ENCODE measurements at regions not wholly inside any gene's neighbourhood (a gene's known extent, or its start where the extent isn't known, plus 50 kb on each side); places are given as distances from the start of the nearest gene placed in this dataset.
"Not testable (repeated sequence)": the region's sequence is repeated elsewhere in the genome, so short reads cannot be mapped to it uniquely, and the experiment has no call there.

DNA sequence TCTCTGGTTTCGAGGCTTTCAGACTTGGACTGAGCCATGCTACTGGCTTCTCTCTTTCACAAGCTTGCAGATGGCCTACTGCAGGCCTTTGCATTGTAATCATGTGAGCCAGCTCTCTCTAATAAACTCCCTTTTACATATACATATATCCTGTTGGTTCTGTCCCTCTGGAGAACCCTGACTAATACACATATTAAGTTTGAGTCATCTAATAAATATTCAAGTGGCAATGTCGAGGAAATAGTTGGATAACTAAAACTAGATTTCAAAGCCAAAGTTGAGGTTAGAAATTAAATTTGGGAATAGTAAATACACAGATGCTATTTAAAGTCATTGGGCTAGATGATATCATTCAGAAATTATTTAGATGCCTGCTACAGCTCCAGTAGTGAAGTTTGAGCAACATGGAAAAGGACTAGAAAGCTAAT, 1343.4 kb downstream of the GRIK2 start:
- Mint-ChIP-seq H3K27ac (no peak overlapping the region), H3K36me3 (no peaks in the 10 kb centered on the region), H3K27me3 (no peaks in the 10 kb centered on the region), H3K9me3 (no peaks in the 10 kb centered on the region), H3K4me3 (no peak overlapping the region), H3K4me1 (no peaks in the 10 kb centered on the region)
- no peak for DNase-seq

DNA sequence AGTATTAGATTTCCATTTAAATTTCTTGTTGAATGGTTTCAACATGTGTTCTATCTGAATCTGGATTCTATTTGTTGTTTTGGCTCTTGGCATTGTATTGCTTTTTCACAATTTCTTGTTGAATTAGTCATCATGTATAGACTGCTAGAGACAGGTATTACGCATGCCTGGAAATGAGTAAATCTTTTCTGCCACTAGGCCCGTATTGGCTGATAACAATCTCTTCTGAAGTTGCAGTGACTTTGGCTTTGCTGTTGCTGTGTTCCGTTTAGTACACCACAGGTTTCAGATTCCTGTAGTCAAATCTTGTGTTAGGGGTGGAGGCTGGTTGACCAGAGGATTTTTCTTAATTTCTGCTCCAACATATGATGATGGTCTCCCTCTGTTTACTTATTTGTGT, 1339.4 kb downstream of the GRIK2 start:
- Mint-ChIP-seq H3K27me3 (no peaks in the 10 kb centered on the region), H3K9me3 (peaks cover 4% of the 10 kb centered on the region), H3K4me1 (no peaks in the 10 kb centered on the region), H3K27ac (no peak overlapping the region), H3K36me3 (no peaks in the 10 kb centered on the region), H3K4me3 (no peak overlapping the region)
- no peak for DNase-seq

DNA sequence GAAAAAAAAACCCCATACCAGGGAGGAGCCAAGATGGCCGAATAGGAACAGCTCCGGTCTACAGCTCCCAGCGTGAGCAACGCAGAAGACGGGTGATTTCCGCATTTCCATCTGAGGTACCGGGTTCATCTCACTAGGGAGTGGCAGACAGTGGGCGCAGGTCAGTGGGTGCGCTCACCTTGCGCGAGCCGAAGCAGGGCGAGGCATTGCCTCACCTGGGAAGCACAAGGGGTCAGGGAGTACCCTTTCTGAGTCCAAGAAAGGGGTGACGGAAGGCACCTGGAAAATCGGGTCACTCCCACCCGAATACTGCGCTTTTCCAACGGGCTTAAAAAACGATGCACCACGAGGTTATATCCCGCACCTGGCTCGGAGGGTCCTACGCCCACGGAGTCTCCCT, 1328.6 kb downstream of the GRIK2 start:
- not testable (repeated sequence) for H3K4me3 Mint-ChIP-seq, H3K27me3 Mint-ChIP-seq, DNase-seq, H3K27ac Mint-ChIP-seq, H3K36me3 Mint-ChIP-seq, H3K4me1 Mint-ChIP-seq, H3K9me3 Mint-ChIP-seq

DNA sequence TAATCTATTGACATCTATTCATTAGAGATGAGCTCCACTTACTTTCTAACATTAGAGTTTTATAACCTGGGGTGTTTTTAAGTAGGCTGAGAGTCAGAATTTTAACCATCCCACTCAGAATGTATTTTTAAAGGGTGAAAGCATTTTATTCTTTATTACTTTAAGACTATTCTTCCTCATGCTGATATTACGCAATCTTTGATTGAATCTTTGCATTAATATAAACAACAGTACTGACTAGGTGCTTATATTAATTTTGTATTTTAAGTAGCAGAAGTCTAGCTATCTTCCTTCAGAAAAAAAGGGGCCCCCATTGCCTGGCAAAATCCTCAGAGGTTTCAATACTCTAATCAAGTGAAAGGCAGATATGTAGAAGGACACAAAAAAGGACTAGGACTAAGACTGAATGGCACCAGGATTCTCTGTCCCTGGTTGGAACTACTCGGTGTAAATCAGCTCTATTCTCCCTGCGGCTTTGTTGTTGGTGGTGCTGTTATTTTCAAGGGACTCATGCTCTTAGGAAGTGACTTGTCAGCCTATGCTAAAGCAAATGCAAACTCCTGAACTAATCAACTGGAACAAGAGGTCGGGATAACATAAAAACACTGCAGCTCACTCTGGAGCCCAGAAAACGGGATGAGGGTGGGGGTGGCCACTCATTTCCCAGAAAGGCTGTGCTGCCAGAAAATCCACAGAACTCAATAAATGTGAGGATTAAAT, 1324.4 kb downstream of the GRIK2 start:
- Mint-ChIP-seq H3K4me1 (no peaks in the 10 kb centered on the region), H3K36me3 (no peaks in the 10 kb centered on the region), H3K27ac (no peak overlapping the region), H3K9me3 (no peaks in the 10 kb centered on the region), H3K27me3 (no peaks in the 10 kb centered on the region), H3K4me3 (no peak overlapping the region)
- DNase-seq: no peak

DNA sequence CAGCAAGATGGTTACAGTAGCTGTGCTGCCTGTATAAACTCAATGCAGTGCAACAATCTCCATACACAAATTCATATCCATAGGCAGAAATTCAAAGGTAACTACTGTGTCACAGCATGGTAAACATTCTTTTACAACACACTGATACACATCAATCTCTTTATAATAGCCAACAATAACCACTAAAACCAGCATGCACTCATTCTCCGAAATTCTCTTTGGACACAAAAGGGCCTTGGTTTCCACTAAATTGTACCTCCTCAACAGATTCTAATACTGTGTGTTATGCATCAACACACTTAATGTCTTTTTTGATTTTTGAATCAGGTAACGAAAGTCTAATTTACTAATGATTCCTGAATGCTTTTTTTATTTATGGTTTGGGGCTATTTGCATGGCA, 1323.7 kb downstream of the GRIK2 start:
- H3K27ac Mint-ChIP-seq: no peak overlapping the region

DNA sequence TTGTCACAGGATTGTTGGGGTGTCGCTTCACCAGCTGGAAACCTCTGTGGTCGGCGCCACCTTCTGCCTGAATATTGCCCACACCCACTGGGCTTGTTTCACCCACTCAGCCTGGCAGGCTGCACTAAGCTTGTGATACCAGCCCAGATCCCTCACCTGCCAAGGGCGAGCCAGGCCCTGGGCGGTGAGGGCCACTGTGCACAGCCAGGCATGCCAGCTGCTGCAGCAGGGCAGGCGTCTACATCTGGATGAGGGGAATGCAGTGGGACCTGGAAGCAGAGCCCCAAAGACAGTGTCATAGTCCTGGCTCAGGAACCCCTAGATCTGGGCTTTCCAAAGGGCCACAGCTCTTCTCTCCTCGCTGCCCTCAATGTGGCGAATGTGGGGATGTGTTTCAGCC, 1307.5 kb downstream of the GRIK2 start:
- H3K4me3 Mint-ChIP-seq: no peak overlapping the region
- H3K4me1 Mint-ChIP-seq: no peaks in the 10 kb centered on the region
- no peak for DNase-seq
- no peaks in the 10 kb centered on the region for H3K27me3 Mint-ChIP-seq
- H3K36me3 Mint-ChIP-seq: no peaks in the 10 kb centered on the region
- H3K27ac Mint-ChIP-seq: no peak overlapping the region
- H3K9me3 Mint-ChIP-seq: no peaks in the 10 kb centered on the region

More for the DNA sequence above, 1323.7 kb downstream of the GRIK2 start:
- no peaks in the 10 kb centered on the region for H3K9me3 Mint-ChIP-seq
- no peak for DNase-seq
- H3K4me3 Mint-ChIP-seq: no peak overlapping the region
- no peaks in the 10 kb centered on the region for H3K36me3 Mint-ChIP-seq
- H3K27me3 Mint-ChIP-seq: no peaks in the 10 kb centered on the region
- no peaks in the 10 kb centered on the region for H3K4me1 Mint-ChIP-seq

DNA sequence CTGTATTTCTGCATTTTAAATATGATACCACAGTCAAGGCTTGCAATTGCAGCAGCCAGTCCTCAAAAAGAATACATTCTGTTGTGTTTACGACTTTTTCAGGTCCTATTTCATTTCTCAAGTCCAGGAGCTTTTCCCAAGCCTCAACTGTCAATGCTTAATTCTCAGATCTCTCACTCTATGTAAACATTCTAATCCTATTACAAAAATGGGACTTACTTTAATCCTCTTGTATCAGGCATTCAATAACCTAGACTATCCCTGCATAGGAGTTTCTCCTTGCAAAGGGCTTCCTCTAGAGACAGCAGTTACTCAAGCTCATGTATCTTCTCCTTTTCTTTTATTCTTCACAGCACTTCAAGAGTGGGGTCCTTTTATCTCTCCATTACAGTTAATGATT, 1293.0 kb downstream of the GRIK2 start:
- H3K27me3 Mint-ChIP-seq: no peaks in the 10 kb centered on the region
- H3K9me3 Mint-ChIP-seq: peaks cover 3% of the 10 kb centered on the region
- DNase-seq: no peak
- H3K4me3 Mint-ChIP-seq: no peak overlapping the region
- no peak overlapping the region for H3K27ac Mint-ChIP-seq
- H3K4me1 Mint-ChIP-seq: no peaks in the 10 kb centered on the region
- no peaks in the 10 kb centered on the region for H3K36me3 Mint-ChIP-seq

DNA sequence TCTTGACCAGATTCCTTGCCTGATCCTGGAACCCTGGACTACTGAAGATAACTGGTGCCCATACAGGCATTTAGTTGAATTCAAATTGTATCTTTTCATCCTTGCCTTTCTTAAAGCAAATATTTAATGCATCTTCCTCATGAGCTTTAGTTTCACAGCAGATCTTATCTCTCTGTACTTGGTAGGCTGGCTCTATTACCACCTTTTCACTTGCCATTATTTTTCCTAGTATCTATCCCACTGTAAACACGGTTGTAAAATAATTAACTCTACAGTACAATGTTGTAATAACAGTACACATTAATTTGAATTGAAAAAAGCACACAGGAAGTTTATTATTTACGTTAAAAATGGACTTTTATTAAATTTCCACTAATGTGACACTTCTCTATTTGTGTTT, 1286.9 kb downstream of the GRIK2 start:
- H3K9me3 Mint-ChIP-seq: no peaks in the 10 kb centered on the region
- no peak for DNase-seq
- H3K27me3 Mint-ChIP-seq: no peaks in the 10 kb centered on the region
- no peaks in the 10 kb centered on the region for H3K36me3 Mint-ChIP-seq
- no peak overlapping the region for H3K27ac Mint-ChIP-seq
- H3K4me1 Mint-ChIP-seq: no peaks in the 10 kb centered on the region
- H3K4me3 Mint-ChIP-seq: no peak overlapping the region

DNA sequence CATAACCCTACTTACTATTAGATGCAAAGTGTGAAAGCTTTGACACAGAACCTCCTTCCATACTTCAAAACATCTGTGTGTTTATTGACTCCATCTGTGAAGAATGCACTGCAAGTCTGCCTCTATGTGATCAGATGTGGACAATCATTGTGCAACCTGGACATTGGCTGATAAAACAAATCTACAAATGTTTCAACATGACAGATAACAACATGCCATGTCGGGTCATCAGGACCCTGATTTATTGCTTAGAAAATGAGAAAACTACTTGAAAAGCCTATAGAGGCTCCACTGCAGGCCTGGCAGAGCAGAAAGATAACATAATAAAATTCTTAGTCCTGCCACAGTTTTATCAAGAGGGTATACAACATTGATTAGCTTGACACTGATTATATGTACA, 1286.4 kb downstream of the GRIK2 start:
- H3K9me3 Mint-ChIP-seq: no peaks in the 10 kb centered on the region
- DNase-seq: no peak
- H3K36me3 Mint-ChIP-seq: no peaks in the 10 kb centered on the region
- H3K27ac Mint-ChIP-seq: no peak overlapping the region
- H3K4me3 Mint-ChIP-seq: no peak overlapping the region
- H3K27me3 Mint-ChIP-seq: no peaks in the 10 kb centered on the region
- no peaks in the 10 kb centered on the region for H3K4me1 Mint-ChIP-seq

DNA sequence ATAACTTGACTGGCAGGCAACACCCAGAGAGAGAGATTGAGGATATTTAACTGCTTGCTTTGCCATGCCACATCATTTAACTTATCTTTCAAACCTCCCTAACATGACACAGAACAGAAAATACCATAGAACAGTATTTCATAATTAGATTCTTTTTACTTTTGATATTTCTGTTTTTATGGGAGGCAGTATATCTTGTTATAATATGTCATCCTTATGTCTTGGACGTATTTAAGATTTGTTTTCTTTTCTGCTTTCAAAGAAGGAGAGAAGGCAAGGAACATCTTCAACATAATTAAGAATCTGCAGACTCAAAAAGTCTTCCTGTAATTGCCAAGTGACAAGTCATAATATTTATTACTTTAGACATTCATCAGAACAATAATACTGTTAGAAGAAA, 1283.7 kb downstream of the GRIK2 start:
- Mint-ChIP-seq H3K27ac (no peak overlapping the region), H3K4me3 (no peak overlapping the region), H3K36me3 (no peaks in the 10 kb centered on the region), H3K4me1 (no peaks in the 10 kb centered on the region), H3K27me3 (no peaks in the 10 kb centered on the region), H3K9me3 (peaks cover 2% of the 10 kb centered on the region)
- no peak for DNase-seq

DNA sequence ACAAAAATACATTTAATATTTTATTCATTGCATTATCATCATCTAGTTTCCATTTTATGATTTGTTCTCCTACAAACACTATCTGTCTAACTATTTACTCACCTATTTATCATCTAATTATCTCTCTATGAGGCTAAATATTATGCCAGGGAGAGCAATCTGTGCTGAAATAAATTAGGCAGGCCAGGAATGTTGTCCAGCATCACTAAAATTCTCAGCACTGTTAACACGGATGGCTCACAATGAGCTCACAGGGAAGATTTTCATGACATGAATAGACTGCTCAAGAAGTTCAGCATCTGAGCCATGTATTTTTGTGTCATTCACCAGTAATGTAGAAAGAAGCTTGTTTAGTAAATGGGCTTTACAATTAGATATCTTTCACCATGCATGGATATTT, 1277.2 kb downstream of the GRIK2 start:
- no peaks in the 10 kb centered on the region for H3K27me3 Mint-ChIP-seq
- DNase-seq: no peak
- no peak overlapping the region for H3K4me3 Mint-ChIP-seq
- H3K27ac Mint-ChIP-seq: no peak overlapping the region
- H3K4me1 Mint-ChIP-seq: no peaks in the 10 kb centered on the region
- H3K36me3 Mint-ChIP-seq: no peaks in the 10 kb centered on the region
- H3K9me3 Mint-ChIP-seq: peaks cover 2% of the 10 kb centered on the region

DNA sequence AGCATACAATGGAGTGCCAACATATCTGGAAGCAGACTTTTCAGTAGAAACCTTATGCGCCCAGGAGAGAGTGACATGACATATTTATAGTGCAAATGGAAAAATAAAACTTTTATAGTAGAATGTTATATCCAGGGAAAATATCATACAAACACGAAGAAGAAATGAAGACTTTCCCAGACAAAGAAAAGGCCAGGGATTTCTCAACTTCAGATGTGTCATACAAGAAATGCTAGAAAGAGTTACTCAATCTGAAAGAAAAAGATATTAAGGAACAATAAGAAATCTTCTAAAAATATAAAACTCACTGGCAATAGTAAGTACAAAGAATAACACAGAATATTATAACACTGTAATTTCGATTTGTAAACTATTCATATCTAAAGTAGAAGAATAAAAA, 1269.3 kb downstream of the GRIK2 start:
- DNase-seq: no peak
- Mint-ChIP-seq H3K27ac (no peak overlapping the region), H3K4me3 (no peak overlapping the region)

DNA sequence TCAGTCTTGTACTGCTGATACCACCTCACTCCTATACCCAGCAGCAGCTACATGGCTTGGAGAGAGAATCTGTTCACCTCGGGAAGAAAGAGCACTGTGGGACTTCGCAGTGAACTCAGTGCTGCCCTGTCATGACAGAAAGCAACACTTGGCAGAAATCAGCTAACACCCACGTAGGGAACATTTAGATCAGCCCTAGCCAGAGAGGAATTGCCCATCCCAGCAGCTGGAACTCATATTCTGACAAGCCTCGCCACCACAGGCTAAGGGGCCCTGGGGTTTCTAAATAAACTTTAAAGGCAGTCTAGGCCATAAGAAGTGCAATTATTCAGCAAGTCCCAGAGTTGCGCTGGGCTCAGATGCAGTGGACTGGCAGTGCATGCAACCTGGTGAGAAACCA, 1266.8 kb downstream of the GRIK2 start:
- Mint-ChIP-seq H3K27me3 (no peaks in the 10 kb centered on the region), H3K27ac (no peak overlapping the region), H3K36me3 (no peaks in the 10 kb centered on the region), H3K4me3 (no peak overlapping the region), H3K9me3 (peaks cover 2% of the 10 kb centered on the region), H3K4me1 (no peaks in the 10 kb centered on the region)
- DNase-seq: no peak

More for the DNA sequence above, 1269.3 kb downstream of the GRIK2 start:
- no peaks in the 10 kb centered on the region for H3K27me3 Mint-ChIP-seq
- no peaks in the 10 kb centered on the region for H3K4me1 Mint-ChIP-seq
- H3K9me3 Mint-ChIP-seq: no peaks in the 10 kb centered on the region
- no peaks in the 10 kb centered on the region for H3K36me3 Mint-ChIP-seq

DNA sequence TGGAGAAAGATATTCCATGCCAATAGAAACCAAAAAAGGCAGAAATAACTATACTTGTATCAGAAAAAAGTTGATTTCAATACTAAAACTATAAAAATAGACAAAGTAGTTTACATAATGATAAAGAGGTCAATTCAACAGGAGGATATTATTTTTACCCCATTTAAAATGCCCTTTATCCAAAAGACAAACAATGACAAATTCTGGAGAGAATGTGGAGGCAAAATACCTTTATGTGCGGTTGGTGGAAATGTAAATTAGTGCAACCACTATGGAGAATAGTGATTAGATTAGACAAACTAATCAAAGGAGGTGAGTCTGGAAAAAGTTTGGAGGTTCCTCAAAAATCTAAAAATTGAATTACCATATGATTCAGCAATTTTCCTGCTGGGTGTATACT, 1262.3 kb downstream of the GRIK2 start:
- no peak overlapping the region for H3K4me3 Mint-ChIP-seq
- H3K9me3 Mint-ChIP-seq: peaks cover 6% of the 10 kb centered on the region
- H3K27me3 Mint-ChIP-seq: no peaks in the 10 kb centered on the region
- H3K4me1 Mint-ChIP-seq: no peaks in the 10 kb centered on the region
- H3K36me3 Mint-ChIP-seq: no peaks in the 10 kb centered on the region
- H3K27ac Mint-ChIP-seq: no peak overlapping the region
- DNase-seq: no peak

DNA sequence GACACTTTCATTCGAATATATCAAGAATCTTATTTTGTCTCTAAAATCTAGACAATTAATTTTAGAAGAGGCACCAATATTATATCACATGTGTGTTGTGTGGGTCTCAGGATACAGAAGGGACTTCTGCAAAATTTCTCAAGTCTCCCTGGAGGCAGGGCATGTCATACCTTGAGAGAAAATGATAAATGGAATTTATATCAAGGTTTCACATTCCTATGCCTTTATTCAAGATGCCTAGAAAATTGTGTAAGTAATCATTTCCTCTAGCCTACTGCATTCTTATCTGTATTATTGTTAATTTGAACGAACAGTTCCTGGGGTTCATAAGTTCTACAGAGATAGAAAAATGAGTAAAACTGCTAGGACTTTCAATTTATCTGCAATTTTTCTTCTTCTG, 1247.9 kb downstream of the GRIK2 start:
- Mint-ChIP-seq H3K27me3 (no peaks in the 10 kb centered on the region), H3K9me3 (peaks cover 2% of the 10 kb centered on the region), H3K27ac (no peak overlapping the region), H3K36me3 (no peaks in the 10 kb centered on the region), H3K4me3 (no peak overlapping the region), H3K4me1 (no peaks in the 10 kb centered on the region)
- no peak for DNase-seq

DNA sequence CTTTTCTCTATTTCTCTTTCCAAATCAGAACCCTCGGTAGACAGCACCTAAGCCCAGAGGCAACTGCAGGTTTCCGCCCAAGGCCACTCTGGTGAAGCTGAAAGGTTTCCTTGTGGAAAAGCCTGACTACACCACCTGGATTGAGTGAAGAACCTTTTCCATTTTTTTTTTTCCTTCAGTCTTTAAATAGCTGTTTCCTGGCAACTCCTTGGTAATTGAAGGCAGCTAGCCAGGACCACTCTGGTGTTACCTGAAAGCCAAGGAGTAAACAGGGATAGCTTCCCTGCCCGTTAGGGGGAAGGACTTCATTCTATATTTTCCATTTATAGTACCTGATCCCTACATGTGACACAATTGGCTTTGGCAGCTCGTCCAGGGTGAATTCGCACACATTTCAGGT, 1238.4 kb downstream of the GRIK2 start:
- no peak for DNase-seq
- peaks cover 1% of the 10 kb centered on the region for H3K9me3 Mint-ChIP-seq
- H3K36me3 Mint-ChIP-seq: no peaks in the 10 kb centered on the region
- no peaks in the 10 kb centered on the region for H3K27me3 Mint-ChIP-seq
- H3K4me3 Mint-ChIP-seq: no peak overlapping the region
- H3K4me1 Mint-ChIP-seq: no peaks in the 10 kb centered on the region
- no peak overlapping the region for H3K27ac Mint-ChIP-seq

All from activated naive CD8-positive, alpha-beta T cell treated with anti-CD3 and anti-CD28 coated beads for 36 hours (primary cell).